ENCODE measurements at regions not wholly inside any gene's neighbourhood (a gene's known extent, or its start where the extent isn't known, plus 50 kb on each side); places are given as distances from the start of the nearest gene placed in this dataset.

- Histone ChIP-seq H3K27ac (ENCODE audit: control insufficient read depth, insufficient read depth) (no peak overlapping the region), H3K4me2 (ENCODE audit: control insufficient read depth, insufficient read depth) (no peak overlapping the region), H3K4me3 (no peak overlapping the region), H4K20me1 (ENCODE audit: control insufficient read depth, insufficient read depth) (no peaks in the 10 kb centered on the region), H3K79me2 (ENCODE audit: control insufficient read depth, insufficient read depth, low read length) (no peaks in the 10 kb centered on the region), H3K9ac (ENCODE audit: control insufficient read depth, insufficient read depth, low read length) (no peak overlapping the region), H3K4me1 (ENCODE audit: control insufficient read depth, insufficient read depth, low read length) (no peaks in the 10 kb centered on the region), H2AFZ (ENCODE audit: control insufficient read depth, low read depth, low read length) (no peak overlapping the region), H3K9me3 (replicated peaks; ENCODE audit: control insufficient read depth, insufficient read depth, low read length) (no peaks in the 10 kb centered on the region; the same call in 2 of the 3 replicates), H3K36me3 (ENCODE audit: control insufficient read depth in 2 of 2, insufficient read depth in 2 of 2, low read length in 1 of 2) (no peaks in the 10 kb centered on the region), H3K27me3 (replicated peaks in 1 of 2; ENCODE audit: control insufficient read depth in 2 of 2, insufficient read depth in 2 of 2, low read length in 1 of 2) (no peaks in the 10 kb centered on the region)
- ChIA-PET SMC1A (ENCODE audit: uncharacterized antibody, unreplicated experiment) (interaction anchor here (0.7 kb wide), 1 partner anchor 71 kb away, joined by 3 read pairs; no protein-coding TSS in a partner anchor), RAD21 (ENCODE audit: unreplicated experiment) (no interaction called here), CTCF (no interaction called here), POLR2A (no interaction called here)
- TF ChIP-seq CREM (IDR thresholded peaks at IDR 0.05; ENCODE audit: low read depth) = no peak
- TF ChIP-seq RCOR1 (conservative IDR thresholded peaks at IDR 0.05; ENCODE audit: low read depth, low read length) = no peak
- no peak for TF ChIP-seq ZZZ3 (IDR thresholded peaks at IDR 0.05; ENCODE audit: control insufficient read depth, insufficient read length, low read depth)
- no peak for TF ChIP-seq NFIC (IDR thresholded peaks at IDR 0.05; ENCODE audit: low read depth, low read length)
- TF ChIP-seq SREBF1 (IDR thresholded peaks at IDR 0.05; ENCODE audit: low read length) = no peak
- TF ChIP-seq MEF2B (IDR thresholded peaks at IDR 0.05; ENCODE audit: partially characterized antibody, poor library complexity, severe bottlenecking) = no peak
- no peak for TF ChIP-seq NBN (IDR thresholded peaks at IDR 0.05)
- ATAC-seq = no peak
- FAIRE-seq = no peak
- DNase-seq (ENCODE audit: low read depth, low spot score) = no peak
- intact Hi-C loops (cut with micrococcal nuclease; ENCODE audit: unreplicated experiment) = no loop called here
- in situ Hi-C loops (cut with MboI) = no loop called here
- BruUV-seq (replicated peaks) = no TSS peak
- WGBS (ENCODE audit: insufficient coverage, insufficient replicate concordance, low lambda C conversion rate, missing lambda C conversion rate) = 86% methylated on average over 2 of the region's 2 CpGs
Observed at GRCh38 chr5:114984796-114985195, 184.9 kb downstream of the TRIM36 start.

DNA sequence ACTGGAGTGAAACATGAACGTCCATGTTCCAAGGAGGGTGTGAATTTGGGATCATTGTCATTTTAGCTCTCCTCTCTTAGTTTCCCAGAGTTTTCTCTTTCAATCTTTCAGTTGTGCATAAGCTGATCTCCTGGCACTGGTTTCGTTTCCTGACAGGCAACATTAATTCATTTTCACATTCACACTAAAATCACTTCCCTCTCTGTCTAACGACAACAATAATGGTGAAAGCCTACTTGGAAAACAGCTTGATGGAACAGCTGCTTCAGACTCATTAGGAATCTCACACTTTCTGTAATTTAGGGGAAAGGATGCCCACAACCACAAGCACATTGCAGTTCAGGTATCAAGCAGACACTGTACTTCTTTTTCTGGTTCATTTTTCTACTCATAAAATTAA lies 188.6 kb downstream of the TRIM36 start:
- ATAC-seq (no peak), DNase-seq (ENCODE audit: low read depth, low spot score) (no peak), FAIRE-seq (no peak)
- H3K9me3 ChIP-seq (replicated peaks; ENCODE audit: control insufficient read depth, insufficient read depth, low read length) = no peaks in the 10 kb centered on the region
- intact Hi-C loops (cut with micrococcal nuclease; ENCODE audit: unreplicated experiment) = no loop called here
- no peak overlapping the region for H3K4me3 ChIP-seq
- H3K27ac ChIP-seq (ENCODE audit: control insufficient read depth, insufficient read depth) = no peak overlapping the region
- no peak overlapping the region for H2AFZ ChIP-seq (ENCODE audit: control insufficient read depth, low read depth, low read length)
- CTCF ChIA-PET = no interaction called here
- H3K4me1 ChIP-seq (ENCODE audit: control insufficient read depth, insufficient read depth, low read length) = no peaks in the 10 kb centered on the region
- no peaks in the 10 kb centered on the region for H3K36me3 ChIP-seq (ENCODE audit: control insufficient read depth in 2 of 2, insufficient read depth in 2 of 2, low read length in 1 of 2)
- H3K9ac ChIP-seq (ENCODE audit: control insufficient read depth, insufficient read depth, low read length) = no peak overlapping the region
- in situ Hi-C loops (cut with MboI) = no loop called here
- 0% methylated on average over 3 of the region's 3 CpGs for WGBS (ENCODE audit: insufficient coverage, insufficient replicate concordance, low lambda C conversion rate, missing lambda C conversion rate)
- no TSS peak for BruUV-seq (replicated peaks)
- SMC1A ChIA-PET (ENCODE audit: uncharacterized antibody, unreplicated experiment) = interaction anchor here (0.7 kb wide), 1 partner anchor 731 kb away, joined by 3 read pairs; no protein-coding TSS in a partner anchor
- no peaks in the 10 kb centered on the region for H3K27me3 ChIP-seq (replicated peaks in 1 of 2; ENCODE audit: control insufficient read depth in 2 of 2, insufficient read depth in 2 of 2, low read length in 1 of 2)
- POLR2A ChIA-PET = no interaction called here
- H3K79me2 ChIP-seq (ENCODE audit: control insufficient read depth, insufficient read depth, low read length) = no peaks in the 10 kb centered on the region
- H4K20me1 ChIP-seq (ENCODE audit: control insufficient read depth, insufficient read depth) = no peaks in the 10 kb centered on the region
- RAD21 ChIA-PET (ENCODE audit: unreplicated experiment) = no interaction called here
- H3K4me2 ChIP-seq (ENCODE audit: control insufficient read depth, insufficient read depth) = no peak overlapping the region
- TF ChIP-seq E4F1 (IDR thresholded peaks at IDR 0.05; ENCODE audit: borderline replicate concordance, partially characterized antibody) (no peak), POU2F2 (IDR thresholded peaks at IDR 0.05; ENCODE audit: borderline replicate concordance, low read depth, low read length) (no peak), TCF12 (IDR thresholded peaks at IDR 0.05; ENCODE audit: low read depth, low read length) (no peak), SIX5 (IDR thresholded peaks at IDR 0.05; ENCODE audit: low read depth, low read length, severe bottlenecking) (no peak), ZNF622 (IDR thresholded peaks at IDR 0.05) (no peak), USF1 (IDR thresholded peaks at IDR 0.05; ENCODE audit: borderline replicate concordance, extremely low read length, insufficient read depth, low read depth, low read length) (no peak), HSF1 (IDR thresholded peaks at IDR 0.05; ENCODE audit: low read depth, low read length) (no peak), LARP7 (IDR thresholded peaks at IDR 0.05) (no peak)
